ENCODE measurements at regions not wholly inside any gene's neighbourhood (a gene's known extent, or its start where the extent isn't known, plus 50 kb on each side); places are given as distances from the start of the nearest gene placed in this dataset.

DNA sequence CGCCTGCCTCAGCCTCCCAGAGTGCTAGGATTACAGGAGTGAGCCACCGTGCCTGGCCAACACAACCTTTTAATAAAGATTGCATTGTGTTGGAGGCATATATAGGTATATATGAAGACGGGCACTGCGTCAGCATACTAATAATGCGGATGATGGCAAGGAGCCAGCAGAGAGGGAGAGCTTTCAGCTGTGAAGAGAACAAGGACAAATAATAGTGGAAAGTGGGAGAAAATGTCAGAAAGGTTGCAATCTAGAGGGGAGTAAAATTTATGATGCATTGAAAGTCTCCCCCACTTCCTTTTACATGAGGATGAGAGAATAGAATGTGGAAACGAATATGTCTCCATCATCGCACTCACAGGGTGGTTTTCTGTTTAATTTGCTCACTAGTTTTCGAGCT lies 170.5 kb upstream of the TBL1XR1 start:
- TF ChIP-seq CTCF (IDR thresholded peaks at IDR 0.05; ENCODE audit: low read depth, low read length) (no peak), MYC (IDR thresholded peaks at IDR 0.05; ENCODE audit: low read depth, low read length) (no peak), POLR2A (IDR thresholded peaks at IDR 0.05; ENCODE audit: extremely low read depth, insufficient read length) (no peak)
